ENCODE measurements at regions not wholly inside any gene's neighbourhood (a gene's known extent, or its start where the extent isn't known, plus 50 kb on each side); places are given as distances from the start of the nearest gene placed in this dataset.

DNA sequence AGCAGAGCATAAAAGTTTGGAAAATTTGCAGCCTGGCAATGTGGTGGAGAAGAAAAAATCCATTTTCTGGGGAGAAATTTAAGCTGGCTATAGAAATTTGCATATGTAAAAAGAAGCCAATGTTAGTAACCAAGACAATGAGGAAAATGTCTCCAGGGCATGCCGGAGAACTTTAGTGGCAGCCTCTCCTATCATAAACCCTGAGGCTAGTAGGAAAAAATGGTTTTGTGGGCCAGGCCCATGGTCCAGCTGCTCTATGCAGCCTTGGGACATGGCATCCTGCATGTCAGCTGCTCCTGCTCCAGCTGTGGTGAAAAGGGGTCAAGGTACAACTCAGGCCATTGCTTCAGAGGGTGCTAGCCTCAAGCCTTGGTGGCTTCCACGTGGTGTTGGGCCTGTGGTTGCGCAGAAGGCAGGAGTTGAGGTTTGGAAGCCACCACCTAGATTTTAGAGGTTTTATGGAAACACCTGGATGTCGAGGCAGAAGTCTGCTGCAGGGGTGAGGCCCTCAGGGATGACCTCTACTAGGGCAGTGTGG is 101.8 kb upstream of the SYNCRIP start (continued):
- TF ChIP-seq, protein P1, sequence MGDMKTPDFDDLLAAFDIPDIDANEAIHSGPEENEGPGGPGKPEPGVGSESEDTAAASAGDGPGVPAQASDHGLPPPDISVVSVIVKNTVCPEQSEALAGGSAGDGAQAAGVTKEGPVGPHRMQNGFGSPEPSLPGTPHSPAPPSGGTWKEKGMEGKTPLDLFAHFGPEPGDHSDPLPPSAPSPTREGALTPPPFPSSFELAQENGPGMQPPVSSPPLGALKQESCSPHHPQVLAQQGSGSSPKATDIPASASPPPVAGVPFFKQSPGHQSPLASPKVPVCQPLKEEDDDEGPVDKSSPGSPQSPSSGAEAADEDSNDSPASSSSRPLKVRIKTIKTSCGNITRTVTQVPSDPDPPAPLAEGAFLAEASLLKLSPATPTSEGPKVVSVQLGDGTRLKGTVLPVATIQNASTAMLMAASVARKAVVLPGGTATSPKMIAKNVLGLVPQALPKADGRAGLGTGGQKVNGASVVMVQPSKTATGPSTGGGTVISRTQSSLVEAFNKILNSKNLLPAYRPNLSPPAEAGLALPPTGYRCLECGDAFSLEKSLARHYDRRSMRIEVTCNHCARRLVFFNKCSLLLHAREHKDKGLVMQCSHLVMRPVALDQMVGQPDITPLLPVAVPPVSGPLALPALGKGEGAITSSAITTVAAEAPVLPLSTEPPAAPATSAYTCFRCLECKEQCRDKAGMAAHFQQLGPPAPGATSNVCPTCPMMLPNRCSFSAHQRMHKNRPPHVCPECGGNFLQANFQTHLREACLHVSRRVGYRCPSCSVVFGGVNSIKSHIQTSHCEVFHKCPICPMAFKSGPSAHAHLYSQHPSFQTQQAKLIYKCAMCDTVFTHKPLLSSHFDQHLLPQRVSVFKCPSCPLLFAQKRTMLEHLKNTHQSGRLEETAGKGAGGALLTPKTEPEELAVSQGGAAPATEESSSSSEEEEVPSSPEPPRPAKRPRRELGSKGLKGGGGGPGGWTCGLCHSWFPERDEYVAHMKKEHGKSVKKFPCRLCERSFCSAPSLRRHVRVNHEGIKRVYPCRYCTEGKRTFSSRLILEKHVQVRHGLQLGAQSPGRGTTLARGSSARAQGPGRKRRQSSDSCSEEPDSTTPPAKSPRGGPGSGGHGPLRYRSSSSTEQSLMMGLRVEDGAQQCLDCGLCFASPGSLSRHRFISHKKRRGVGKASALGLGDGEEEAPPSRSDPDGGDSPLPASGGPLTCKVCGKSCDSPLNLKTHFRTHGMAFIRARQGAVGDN (CRISPR knock-in tag; IDR thresholded peaks at IDR 0.05): peak; percentile 50
- TF ChIP-seq ZNF292 (CRISPR knock-in tag; IDR thresholded peaks at IDR 0.05; ENCODE audit: borderline replicate concordance, low read depth): peak; percentile 27; the same call in 1 of the 2 replicates
- TF ChIP-seq ZFX (CRISPR knock-in tag; IDR thresholded peaks at IDR 0.05; ENCODE audit: low read depth): peak; percentile 42; the same call in 1 of the 2 replicates
- TF ChIP-seq FOXO1 (CRISPR knock-in tag; IDR thresholded peaks at IDR 0.05): 0 out of 2 replicates have a peak, but pooled peaks have one; percentile 26
- peak; percentile 38; the same call in 1 of the 2 replicates for TF ChIP-seq HNF4G (IDR thresholded peaks at IDR 0.05; ENCODE audit: borderline replicate concordance, low read depth, low read length)
- TF ChIP-seq HNF4G (CRISPR knock-in tag; IDR thresholded peaks at IDR 0.05; ENCODE audit: borderline replicate concordance, low read depth): no peak
- peak; percentile 34; the same call in 1 of the 2 replicates for TF ChIP-seq GATAD2A (CRISPR knock-in tag; IDR thresholded peaks at IDR 0.05)
- peak; percentile 53 for TF ChIP-seq CEBPG (CRISPR knock-in tag; IDR thresholded peaks at IDR 0.05)

DNA sequence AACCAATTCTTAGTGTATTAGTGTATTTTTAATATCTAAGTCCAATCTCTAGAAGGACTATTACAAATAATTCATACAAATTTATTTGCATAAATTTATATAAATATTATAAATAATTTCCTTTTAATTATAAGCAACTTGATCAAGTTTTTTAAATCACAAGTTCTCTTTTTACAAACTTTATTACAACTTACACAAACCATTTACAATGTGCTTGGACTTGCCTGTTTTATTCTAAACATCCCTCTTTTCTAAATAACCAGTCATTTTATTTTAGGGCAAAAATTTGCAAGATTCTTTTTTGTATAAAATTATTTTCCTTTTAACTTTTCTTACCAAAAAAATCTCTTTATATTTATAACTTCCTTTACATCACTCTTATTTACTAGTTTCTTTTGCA is 83.5 kb upstream of the SYNCRIP start:
- Histone ChIP-seq H3K36me3 (replicated peaks in 1 of 2; ENCODE audit: control insufficient read depth in 1 of 2, insufficient read depth in 2 of 2, low read length in 2 of 2) (no peaks in the 10 kb centered on the region), H3K4me2 (ENCODE audit: low read depth, low read length) (no peak overlapping the region), H3K9ac (ENCODE audit: insufficient read depth, low read depth, low read length) (no peak overlapping the region), H3K27ac (ENCODE audit: extremely low read length, insufficient read depth, low read length) (no peak overlapping the region), H2AFZ (ENCODE audit: low read length) (no peak overlapping the region), H3K4me1 (ENCODE audit: insufficient read depth, low read length) (no peaks in the 10 kb centered on the region), H3K9me3 (ENCODE audit: low read length) (peaks cover 25% of the 10 kb centered on the region), H3K79me2 (ENCODE audit: insufficient read depth, low read length) (no peaks in the 10 kb centered on the region), H3K4me3 (replicated peaks in 1 of 3; ENCODE audit: insufficient read depth in 1 of 3, low read depth in 2 of 3, low read length in 3 of 3) (no peak overlapping the region), H3K27me3 (ENCODE audit: control insufficient read depth in 1 of 2, insufficient read depth in 2 of 2, low read length in 2 of 2) (no peaks in the 10 kb centered on the region; a peak in 1 of 5 replicates), H4K20me1 (ENCODE audit: insufficient read depth, low read length) (no peaks in the 10 kb centered on the region)
- DNase-seq (ENCODE audit: low spot score) (no peak), FAIRE-seq (no peak), ATAC-seq (no peak)
- BruUV-seq (replicated peaks): no TSS peak
- TF ChIP-seq ZFP36 (IDR thresholded peaks at IDR 0.05; ENCODE audit: borderline replicate concordance, low read depth, low read length, partially characterized antibody) (peak; percentile 87), ZNF761 (CRISPR knock-in tag; conservative IDR thresholded peaks at IDR 0.05) (no peak)
- intact Hi-C loops (cut with micrococcal nuclease; ENCODE audit: unreplicated experiment): no loop called here
- in situ Hi-C loops (cut with HindIII; ENCODE audit: extremely low pct_ligation_motif_present, low pct_unique_long_range_greater_than_20kb): no loop called here
- POLR2A ChIA-PET: no interaction called here
- CTCF ChIA-PET (ENCODE audit: low intra/inter-chr PET ratio, low total read pairs): no interaction called here
